ENCODE measurements at regions not wholly inside any gene's neighbourhood (a gene's known extent, or its start where the extent isn't known, plus 50 kb on each side); places are given as distances from the start of the nearest gene placed in this dataset.
A peak's percentile ranks its signal among the peaks of the same experiment; 100 is the strongest.

GRCh38 chr7:16353226-16353625 is 68.1 kb downstream of the CRPPA start:
- Histone ChIP-seq H3K4me3 (no peak overlapping the region), H3K27me3 (no peaks in the 10 kb centered on the region), H3K36me3 (no peaks in the 10 kb centered on the region), H3K27ac (no peak overlapping the region), H3K4me1 (ENCODE audit: low read depth) (peaks cover 20% of the 10 kb centered on the region), H3K9me3 (ENCODE audit: low read depth) (no peaks in the 10 kb centered on the region)
- no peak for DNase-seq (ENCODE audit: low read depth in 1 of 2, low spot score in 1 of 2)
- TF ChIP-seq CTCF (IDR thresholded peaks at IDR 0.05; ENCODE audit: low read depth, low read length): no peak

GRCh38 chr7:16350634-16351033 is 70.7 kb downstream of the CRPPA start:
- no peaks in the 10 kb centered on the region for H3K9me3 ChIP-seq (ENCODE audit: low read depth)
- H3K36me3 ChIP-seq: no peaks in the 10 kb centered on the region
- no peak for DNase-seq (ENCODE audit: low read depth in 1 of 2, low spot score in 1 of 2)
- TF ChIP-seq CTCF (IDR thresholded peaks at IDR 0.05; ENCODE audit: low read depth, low read length): no peak
- no peaks in the 10 kb centered on the region for H3K27me3 ChIP-seq
- H3K4me3 ChIP-seq: no peak overlapping the region
- H3K27ac ChIP-seq: no peak overlapping the region
- H3K4me1 ChIP-seq (ENCODE audit: low read depth): peaks cover 28% of the 10 kb centered on the region

GRCh38 chr7:16348251-16348650 is 73.1 kb downstream of the CRPPA start:
- Histone ChIP-seq H3K27ac (peak overlapping the region; percentile 96), H3K4me1 (ENCODE audit: low read depth) (peaks cover 28% of the 10 kb centered on the region), H3K9me3 (ENCODE audit: low read depth) (no peaks in the 10 kb centered on the region), H3K36me3 (no peaks in the 10 kb centered on the region), H3K4me3 (no peak overlapping the region), H3K27me3 (no peaks in the 10 kb centered on the region)
- DNase-seq (ENCODE audit: low read depth in 1 of 2, low spot score in 1 of 2): peak in 1 of 2 donors; percentile 3
- no peak for TF ChIP-seq CTCF (IDR thresholded peaks at IDR 0.05; ENCODE audit: low read depth, low read length)

GRCh38 chr7:16347827-16348192 is 73.5 kb downstream of the CRPPA start:
- no peaks in the 10 kb centered on the region for H3K27me3 ChIP-seq
- no peak for TF ChIP-seq CTCF (IDR thresholded peaks at IDR 0.05; ENCODE audit: low read depth, low read length)
- H3K27ac ChIP-seq: peak overlapping the region; percentile 96
- no peaks in the 10 kb centered on the region for H3K36me3 ChIP-seq
- peak overlapping the region; percentile 8 for H3K4me3 ChIP-seq
- DNase-seq (ENCODE audit: low read depth in 1 of 2, low spot score in 1 of 2): peak; percentile 21 to 80
- peaks cover 28% of the 10 kb centered on the region for H3K4me1 ChIP-seq (ENCODE audit: low read depth)
- H3K9me3 ChIP-seq (ENCODE audit: low read depth): no peaks in the 10 kb centered on the region

GRCh38 chr7:16347066-16347826 is 74.1 kb downstream of the CRPPA start:
- Histone ChIP-seq H3K9me3 (ENCODE audit: low read depth) (no peaks in the 10 kb centered on the region), H3K4me1 (ENCODE audit: low read depth) (peaks cover 28% of the 10 kb centered on the region), H3K4me3 (peak overlapping the region; percentile 8), H3K36me3 (no peaks in the 10 kb centered on the region), H3K27ac (peak overlapping the region; percentile 96), H3K27me3 (no peaks in the 10 kb centered on the region)
- no peak for DNase-seq (ENCODE audit: low read depth in 1 of 2, low spot score in 1 of 2)
- no peak for TF ChIP-seq CTCF (IDR thresholded peaks at IDR 0.05; ENCODE audit: low read depth, low read length)
